GM18505 (cell line): ENCODE measurements at regions not wholly inside any gene's neighbourhood (a gene's known extent, or its start where the extent isn't known, plus 50 kb on each side); places are given as distances from the start of the nearest gene placed in this dataset.

Experiments used
- ATAC-seq: cut with Tn5 transposase; IDR thresholded peaks from one replicate; pipeline ENCODE4 v1.9.1; 2021; ENCODE audit not compliant: unreplicated experiment
- POLR2A ChIP-seq: IDR thresholded peaks from 4 replicates; pipeline ENCODE4 v1.6.1; 2011; ENCODE audit warnings: borderline replicate concordance; ENCODE audit not compliant: insufficient read depth, insufficient read length; ENCODE audit errors: extremely low read depth

DNA sequence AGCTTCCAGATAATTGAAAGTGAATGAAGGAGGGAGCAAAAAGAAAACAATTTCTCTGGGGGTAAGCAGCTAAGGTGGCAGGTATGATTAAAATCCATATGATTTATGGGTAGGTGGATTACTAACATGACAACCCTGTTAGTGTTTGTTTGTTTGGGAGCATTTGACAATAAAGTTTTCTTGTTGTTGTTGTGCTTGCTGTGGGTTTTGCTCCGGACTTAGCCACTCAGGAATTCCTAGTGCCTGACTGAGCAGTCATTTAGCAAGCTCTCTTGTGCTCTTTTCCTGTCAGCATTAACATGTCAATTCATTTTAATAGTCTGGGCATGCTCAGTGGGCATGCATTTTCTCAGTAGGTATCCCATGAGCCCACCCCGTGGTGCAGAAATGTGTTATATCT lies 674.8 kb upstream of the ZEB2 start:
- no peak for TF ChIP-seq POLR2A
- no peak for ATAC-seq

DNA sequence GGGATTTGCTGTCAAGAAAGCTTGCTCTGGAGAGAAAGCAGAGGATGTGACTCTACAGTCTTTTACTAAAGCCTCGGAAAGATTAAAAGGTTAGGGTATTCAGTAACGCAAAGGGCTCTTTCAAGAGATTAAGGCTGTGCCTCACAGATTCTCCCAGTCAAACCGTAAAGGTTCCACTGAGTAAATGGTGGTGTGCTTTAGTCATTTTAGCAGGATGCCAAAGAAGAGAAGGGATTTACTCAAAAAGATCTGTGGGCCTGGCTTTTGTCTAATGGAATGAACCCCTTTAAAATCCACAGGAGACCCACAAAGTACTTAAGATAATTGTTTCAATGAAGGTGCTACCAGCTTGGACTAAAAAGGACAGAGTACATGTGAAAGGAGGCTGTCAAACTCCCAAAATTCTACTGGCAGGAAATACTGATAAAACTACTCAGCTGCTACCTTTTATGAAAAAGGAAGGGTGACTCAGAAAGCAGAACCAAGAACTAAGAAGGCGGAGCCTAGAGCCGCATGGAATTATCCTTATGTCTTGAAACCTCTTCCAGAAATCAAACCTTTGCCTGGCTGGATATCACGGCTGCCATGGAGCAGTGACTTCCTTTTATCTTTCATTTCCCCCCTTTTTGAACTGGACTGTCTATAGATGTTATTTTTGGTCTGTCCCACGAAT lies 670.2 kb upstream of the ZEB2 start:
- no peak for TF ChIP-seq POLR2A
- ATAC-seq, result no peak

DNA sequence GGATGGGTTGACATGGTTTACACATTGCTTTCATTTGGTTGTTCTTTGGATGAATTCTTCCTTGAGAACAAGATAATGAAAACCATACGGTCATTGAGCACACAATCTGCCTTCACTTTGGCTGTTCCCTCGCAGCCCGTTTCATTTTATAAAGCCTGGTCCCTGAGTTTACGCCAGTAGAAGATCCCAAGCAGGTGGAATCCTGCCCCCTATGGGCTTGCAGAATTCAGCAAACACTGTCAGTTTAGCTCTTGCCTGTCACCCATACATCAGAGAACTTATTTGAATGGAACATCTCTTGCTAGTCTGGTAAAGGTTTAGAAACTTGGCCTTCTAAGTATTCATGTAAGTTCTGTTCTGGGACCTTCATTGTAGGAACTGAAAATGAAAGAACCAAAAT lies 666.4 kb upstream of the ZEB2 start:
- TF ChIP-seq POLR2A, result no peak
- no peak for ATAC-seq

DNA sequence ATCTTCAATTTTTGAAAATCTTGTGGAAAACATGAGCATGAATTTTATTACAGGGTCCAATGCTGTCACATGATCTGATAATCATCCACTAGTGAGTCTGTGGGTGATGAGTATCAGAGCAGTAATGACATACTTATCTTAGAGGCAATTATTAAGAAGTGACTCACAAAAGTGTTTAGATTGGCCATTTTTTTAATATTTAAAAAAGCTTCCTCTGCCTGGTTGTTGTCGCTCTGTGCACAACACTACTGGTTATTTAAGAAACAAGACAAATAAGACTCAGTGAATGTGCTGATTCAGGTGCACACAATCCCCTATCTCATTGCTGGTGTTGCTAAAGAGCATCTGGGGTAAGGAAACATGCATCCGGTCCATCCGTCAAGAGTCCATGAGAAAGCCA lies 665.8 kb upstream of the ZEB2 start:
- ATAC-seq, result no peak
- TF ChIP-seq POLR2A, result no peak

DNA sequence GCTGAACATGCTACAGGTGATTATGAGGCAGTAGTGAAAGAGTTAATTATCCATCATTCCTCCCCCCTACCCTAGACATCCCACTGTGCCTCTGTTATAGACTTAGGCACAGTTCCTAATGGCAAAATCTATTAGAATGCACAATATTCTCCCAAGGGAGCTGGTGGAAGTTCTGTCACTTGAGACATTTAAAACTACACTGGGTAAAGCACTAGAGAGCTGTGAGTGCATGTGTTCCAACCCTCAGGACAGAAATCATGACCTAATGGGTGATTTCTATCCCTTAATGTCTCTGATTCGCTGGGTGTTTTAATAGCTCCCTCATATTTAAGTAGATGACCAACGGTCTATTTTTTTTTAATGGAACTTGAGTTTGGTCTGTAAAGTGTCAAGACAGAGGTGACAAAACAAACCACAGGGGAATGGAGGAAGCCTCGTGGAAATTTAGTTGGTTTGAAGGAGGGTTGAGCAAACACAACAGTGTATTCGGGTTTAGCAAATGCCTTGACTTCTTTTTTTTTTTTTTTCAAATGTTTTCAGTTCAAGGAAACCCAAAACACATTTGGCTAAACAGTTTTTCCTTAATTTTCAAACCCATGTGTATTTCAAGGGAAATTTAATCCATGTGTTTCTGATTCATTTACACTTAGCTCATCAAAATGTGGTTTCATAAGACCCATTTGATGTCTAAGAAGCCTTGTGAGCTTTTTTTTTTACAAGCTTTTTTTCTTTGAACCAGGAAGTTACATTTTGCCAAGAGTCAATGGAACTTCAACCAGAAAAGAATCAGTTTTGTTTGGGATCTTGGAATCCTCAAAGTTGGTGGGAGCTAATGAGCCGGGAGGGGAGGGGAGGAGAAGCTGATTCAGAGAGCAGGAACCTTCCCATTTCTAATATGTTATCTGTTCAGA lies 665.1 kb upstream of the ZEB2 start:
- no peak for ATAC-seq
- TF ChIP-seq POLR2A, result no peak

DNA sequence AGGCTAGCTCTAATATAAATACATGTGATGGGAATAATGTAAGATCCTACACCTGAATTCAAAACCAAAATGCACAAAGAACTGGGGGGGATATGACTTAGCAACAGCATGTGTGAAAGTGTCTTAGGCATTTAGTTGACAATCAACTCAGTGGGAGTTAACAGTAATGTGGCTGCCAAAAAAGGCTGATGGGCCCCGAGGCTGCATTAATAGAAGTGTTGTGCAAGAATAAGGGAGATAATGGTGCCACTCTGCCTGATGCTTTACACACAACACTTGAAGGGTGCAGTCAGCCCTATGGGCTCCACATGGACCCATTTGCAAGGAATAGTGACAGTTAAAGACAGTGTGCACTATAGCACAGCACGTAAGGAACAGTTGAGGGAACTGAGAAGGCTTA lies 649.4 kb upstream of the ZEB2 start:
- no peak for ATAC-seq
- no peak for TF ChIP-seq POLR2A

DNA sequence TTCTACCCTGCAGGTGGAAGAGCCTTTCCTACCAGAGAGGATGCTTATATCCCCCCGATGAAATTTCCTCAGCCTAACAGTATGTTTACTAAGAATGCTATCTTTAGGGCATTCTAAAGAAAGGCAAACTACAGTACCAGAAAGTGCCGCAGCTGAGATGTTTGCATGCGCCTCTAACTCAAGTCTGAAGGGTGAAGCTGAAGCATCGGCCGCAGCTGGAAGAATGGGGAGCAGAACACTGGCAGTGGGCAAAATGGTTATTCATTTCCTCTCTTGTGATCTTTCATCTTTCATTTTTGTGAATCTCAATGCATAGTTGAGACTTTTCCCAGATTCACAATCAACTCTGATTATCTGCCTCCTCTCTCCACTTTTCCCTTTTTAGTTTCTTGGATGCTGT lies 648.2 kb upstream of the ZEB2 start:
- ATAC-seq, result no peak
- no peak for TF ChIP-seq POLR2A

DNA sequence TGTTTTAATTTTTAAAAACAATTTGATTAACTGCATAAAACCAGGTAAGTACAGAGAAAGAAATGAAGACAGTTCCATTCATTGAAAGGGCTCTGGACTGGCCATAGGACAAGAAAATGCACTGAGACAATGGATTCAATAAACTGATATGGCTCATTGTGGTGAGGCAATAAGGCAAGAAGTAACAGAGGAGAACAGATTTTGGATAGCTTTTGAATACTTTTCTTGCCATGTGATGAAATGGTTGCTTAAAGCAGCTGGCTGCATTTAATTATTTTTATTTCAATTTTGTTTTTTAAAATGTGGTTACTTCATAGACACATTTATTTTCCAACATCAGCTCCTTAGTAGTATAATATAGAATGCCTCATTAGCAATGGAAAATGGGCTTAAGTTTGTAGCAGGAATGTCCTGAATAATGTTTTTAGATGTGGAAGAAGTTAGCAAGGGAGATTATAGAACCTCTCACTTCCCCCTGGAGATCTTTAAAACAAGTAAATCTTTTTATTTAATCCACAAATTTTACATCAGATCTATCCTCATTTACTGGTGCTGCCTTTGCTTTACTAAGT lies 646.9 kb upstream of the ZEB2 start:
- ATAC-seq, result no peak
- no peak for TF ChIP-seq POLR2A

DNA sequence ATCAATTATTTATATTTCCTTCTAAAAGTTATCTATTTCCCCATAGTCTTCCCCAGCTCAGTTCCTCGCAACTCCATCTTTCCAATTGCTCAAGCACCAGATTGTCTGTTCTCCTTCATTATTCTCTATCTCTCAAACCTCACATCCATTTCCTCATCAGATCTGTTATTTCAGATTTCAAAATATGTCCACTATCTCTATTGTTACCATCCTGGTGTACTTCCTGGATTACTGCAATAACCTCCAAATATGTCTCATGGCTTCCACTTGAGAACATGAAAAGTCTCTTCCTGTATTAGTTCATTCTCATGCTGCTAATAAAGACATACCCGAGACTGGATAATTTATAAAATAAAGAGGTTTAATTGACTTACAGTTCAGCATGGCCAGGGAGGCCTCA lies 641.7 kb upstream of the ZEB2 start:
- no peak for TF ChIP-seq POLR2A

DNA sequence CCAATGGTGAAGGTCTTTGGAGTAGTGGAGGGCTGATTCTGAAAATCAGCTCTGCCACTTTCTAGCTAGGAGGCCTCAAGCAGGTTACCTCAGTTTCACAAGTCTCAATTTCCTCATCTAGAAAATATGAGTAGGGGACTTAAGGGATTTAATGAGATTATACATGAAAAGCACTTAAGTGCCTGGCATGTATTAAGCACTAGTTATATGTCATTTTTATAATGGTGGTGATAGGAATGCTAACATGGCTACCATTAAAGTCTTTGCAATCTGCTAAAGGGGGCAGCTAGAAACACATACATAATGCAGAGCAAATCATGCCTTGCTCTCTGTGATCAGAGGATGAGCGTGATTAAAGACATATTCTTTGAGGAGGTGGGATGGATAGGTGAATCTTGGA lies 640.9 kb upstream of the ZEB2 start:
- no peak for ATAC-seq
- TF ChIP-seq POLR2A, result no peak

More for the DNA sequence above, 641.7 kb upstream of the ZEB2 start:
- ATAC-seq, result no peak

DNA sequence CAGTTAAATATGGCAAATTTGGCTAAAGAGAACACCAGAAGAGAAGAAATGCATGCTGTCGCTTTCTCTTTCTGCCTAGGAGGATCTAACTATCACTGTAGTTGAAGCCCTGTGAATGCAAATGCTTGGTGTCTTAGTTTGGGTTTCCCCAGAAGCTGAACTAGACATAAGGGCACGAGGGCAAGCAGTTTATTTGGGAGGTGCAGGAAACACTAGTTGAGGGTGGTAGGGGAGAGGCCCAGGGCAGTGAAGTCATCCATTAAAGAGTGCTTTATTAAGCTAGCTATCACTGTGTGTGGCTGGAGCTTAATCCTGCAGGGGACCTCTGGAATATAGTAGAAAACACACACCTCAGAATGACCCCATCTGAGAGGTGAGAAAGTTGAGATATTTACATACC lies 639.8 kb upstream of the ZEB2 start:
- TF ChIP-seq POLR2A, result no peak
- ATAC-seq, result no peak

DNA sequence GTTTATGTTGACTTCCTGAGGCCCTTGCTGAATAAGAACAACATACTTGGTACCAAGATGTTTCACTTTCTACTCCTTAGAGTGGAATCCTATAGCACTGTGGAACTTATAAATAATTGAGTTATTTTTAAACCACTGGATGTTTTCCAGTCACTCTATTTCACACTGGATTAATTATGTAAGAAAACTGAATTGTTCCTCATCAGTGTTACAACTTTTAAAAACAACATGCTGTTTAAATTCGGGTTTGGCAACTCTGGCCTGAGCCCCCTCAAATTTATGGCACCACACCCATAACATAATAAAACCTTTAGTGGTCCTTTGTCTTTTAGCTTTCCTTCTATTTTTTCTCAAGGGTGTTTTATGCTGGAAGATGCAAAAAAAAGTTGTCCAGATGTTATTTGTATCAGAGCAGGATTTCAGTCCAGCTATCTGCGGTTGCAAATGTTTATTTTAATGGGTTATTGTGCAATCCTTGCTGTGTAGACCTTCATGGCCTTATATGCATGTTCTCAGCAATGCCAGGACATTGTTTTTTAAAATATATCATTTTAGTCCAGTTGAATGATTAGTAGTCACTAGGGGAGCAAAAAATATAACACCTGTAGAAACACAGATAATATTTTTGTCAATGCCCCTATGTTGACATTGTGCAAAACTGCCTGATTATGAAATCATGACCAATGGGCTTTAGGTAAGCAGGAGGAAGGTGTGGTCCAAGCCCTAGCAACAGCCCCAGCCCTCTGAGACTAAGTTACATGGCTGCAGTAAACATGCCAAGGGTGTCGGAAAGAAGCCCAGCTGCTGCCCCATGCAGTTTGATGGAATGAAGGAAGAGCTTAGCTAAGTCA lies 638.0 kb upstream of the ZEB2 start:
- no peak for ATAC-seq
- no peak for TF ChIP-seq POLR2A
